Neuronal stem cell (in vitro differentiated cells): ENCODE measurements at regions not wholly inside any gene's neighbourhood (a gene's known extent, or its start where the extent isn't known, plus 50 kb on each side); places are given as distances from the start of the nearest gene placed in this dataset.

Source experiments
- DNase-seq: peaks from one replicate; pipeline ENCODE4 v3.0.0-alpha.2; 2013; ENCODE audit warnings: low spot score
- H2AFZ ChIP-seq: one replicate; pipeline ENCODE4 v1.6.1; 2013; ENCODE audit warnings: mild to moderate bottlenecking, low read length, inconsistent platforms
- H2AK5ac ChIP-seq: 2 replicates; pipeline ENCODE4 v1.6.1; 2013; ENCODE audit warnings: low read depth, mild to moderate bottlenecking, inconsistent platforms, low read length, moderate library complexity, mixed read lengths
- H2BK120ac ChIP-seq: 2 replicates; pipeline ENCODE4 v1.6.1; 2013; ENCODE audit warnings: low read depth, mild to moderate bottlenecking, inconsistent platforms, low read length, moderate library complexity, mixed read lengths
- H2BK12ac ChIP-seq: one replicate; pipeline ENCODE4 v1.6.1; 2013; ENCODE audit warnings: low read length, inconsistent platforms
- H2BK15ac ChIP-seq: 2 replicates; pipeline ENCODE4 v1.6.1; 2013; ENCODE audit warnings: mild to moderate bottlenecking, low read length, inconsistent platforms, mixed read lengths
- H2BK5ac ChIP-seq: one replicate; pipeline ENCODE4 v1.6.1; 2013; ENCODE audit warnings: inconsistent platforms, mild to moderate bottlenecking, low read length, moderate library complexity
- H3K14ac ChIP-seq: one replicate; pipeline ENCODE4 v1.6.1; 2013; ENCODE audit warnings: low read length, inconsistent platforms
- H3K18ac ChIP-seq: 2 replicates; pipeline ENCODE4 v1.6.1; 2013; ENCODE audit warnings: low read length, inconsistent platforms
- H3K23ac ChIP-seq: 2 replicates; pipeline ENCODE4 v1.6.1; 2013; ENCODE audit warnings: low read depth, mild to moderate bottlenecking, mixed read lengths, low read length, inconsistent platforms; ENCODE audit not compliant: poor library complexity
- H3K27ac ChIP-seq: replicated peaks from 3 replicates; pipeline ENCODE4 v1.5.1; 2013; ENCODE audit warnings: low read length, inconsistent platforms
- H3K27me3 ChIP-seq, 3 experiments: 2 replicates each; pipeline ENCODE4 v1.6.1; 2013; ENCODE audit warnings: low read length in 3 of 3, mild to moderate bottlenecking in 2 of 3, inconsistent platforms in 1 of 3, low read depth in 1 of 3, mixed read lengths in 1 of 3, moderate library complexity in 1 of 3; ENCODE audit not compliant: control insufficient read depth in 3 of 3, insufficient read depth in 3 of 3
- H3K36me3 ChIP-seq, 2 donors: replicated peaks in 1 of 2; 2 replicates each; pipeline ENCODE4 v1.6.1; 2013; ENCODE audit warnings: low read length in 2 of 2; ENCODE audit not compliant: control insufficient read depth in 2 of 2, insufficient read depth in 2 of 2
- H3K4ac ChIP-seq: 2 replicates; pipeline ENCODE4 v1.6.1; 2013; ENCODE audit warnings: inconsistent platforms, mild to moderate bottlenecking, low read length, moderate library complexity
- H3K4me1 ChIP-seq, 2 donors: 1 replicate in 1 of 2; 2 replicates in 1 of 2; pipeline ENCODE4 v1.6.1; 2013; ENCODE audit warnings: low read length in 2 of 2, low read depth in 1 of 2; ENCODE audit not compliant: control insufficient read depth in 2 of 2, insufficient read depth in 1 of 2
- H3K4me2 ChIP-seq: one replicate; pipeline ENCODE4 v1.6.1; 2013; ENCODE audit warnings: mild to moderate bottlenecking, low read length, inconsistent platforms; ENCODE audit not compliant: insufficient read depth, poor library complexity, severe bottlenecking
- H3K4me3 ChIP-seq, 2 donors: 2 replicates each; pipeline ENCODE4 v1.5.1; 2013; ENCODE audit warnings: low read length in 2 of 2, mild to moderate bottlenecking in 2 of 2, inconsistent platforms in 1 of 2, moderate library complexity in 1 of 2
- H3K79me1 ChIP-seq: one replicate; pipeline ENCODE4 v1.6.1; 2013; ENCODE audit warnings: low read depth, mild to moderate bottlenecking, inconsistent platforms, low read length, moderate library complexity
- H3K9ac ChIP-seq: one replicate; pipeline ENCODE4 v1.6.1; 2013; ENCODE audit warnings: mild to moderate bottlenecking, low read depth, low read length, inconsistent platforms; ENCODE audit not compliant: poor library complexity
- H3K9me3 ChIP-seq, 2 donors: replicated peaks in 1 of 2; 2 replicates each; pipeline versions ENCODE3 to v1.6.1; 2013; ENCODE audit warnings: low read length in 2 of 2, mild to moderate bottlenecking in 2 of 2, inconsistent platforms in 1 of 2, low read depth in 1 of 2, mixed read lengths in 1 of 2, moderate library complexity in 1 of 2; ENCODE audit not compliant: control insufficient read depth in 2 of 2, insufficient read depth in 1 of 2
- H4K8ac ChIP-seq: one replicate; pipeline ENCODE4 v1.6.1; 2013; ENCODE audit warnings: low read depth, mild to moderate bottlenecking, inconsistent platforms, low read length, moderate library complexity
- H4K91ac ChIP-seq: one replicate; pipeline ENCODE4 v1.6.1; 2013; ENCODE audit warnings: low read length, low read depth, mild to moderate bottlenecking, inconsistent platforms; ENCODE audit not compliant: poor library complexity
- WGBS, 2 donors: extraction: QIAGEN DNeasy Blood & Tissue Kit; methylation state at CpG; one replicate each; pipeline ENCODE4 v1.1.7; 2013; ENCODE audit warnings: missing lambda C conversion rate in 2 of 2, mixed read lengths in 1 of 2; ENCODE audit not compliant: insufficient read length in 2 of 2, insufficient replicate concordance in 1 of 2; ENCODE audit errors: extremely low coverage in 2 of 2; 5-methylcytosine and 5-hydroxymethylcytosine counted together

GRCh38 chr5:159640446-159640845 is 275.8 kb upstream of the ADRA1B start:
- Histone ChIP-seq H3K4me2 (no peak overlapping the region), H3K14ac (peak overlapping the region; percentile 6), H3K27ac (no peak overlapping the region), H3K18ac (no peak overlapping the region), H3K9ac (peak overlapping the region; percentile 30), H4K91ac (no peak overlapping the region), H3K9me3 (no peaks in the 10 kb centered on the region), H2AK5ac (no peak overlapping the region), H2AFZ (no peak overlapping the region), H2BK5ac (no peak overlapping the region), H2BK15ac (peak overlapping the region; percentile 67), H4K8ac (no peak overlapping the region), H3K4ac (no peak overlapping the region), H3K4me1 (no peaks in the 10 kb centered on the region), H3K27me3 (no peaks in the 10 kb centered on the region), H3K79me1 (no peaks in the 10 kb centered on the region), H2BK12ac (no peak overlapping the region), H2BK120ac (no peak overlapping the region), H3K4me3 (no peak overlapping the region), H3K36me3 (no peaks in the 10 kb centered on the region), H3K23ac (peak overlapping the region; percentile 31)
- WGBS, 2 donors, result no CpG with 5 or more reads among the region's 5 CpGs
- no peak for DNase-seq

GRCh38 chr5:159640921-159641320 is 275.4 kb upstream of the ADRA1B start:
- no peaks in the 10 kb centered on the region for H3K36me3 ChIP-seq
- no peak overlapping the region for H2BK15ac ChIP-seq
- DNase-seq, result no peak
- no peaks in the 10 kb centered on the region for H3K9me3 ChIP-seq
- peak overlapping the region; percentile 31 for H3K23ac ChIP-seq
- H3K4me3 ChIP-seq, result no peak overlapping the region
- no peak overlapping the region for H2AK5ac ChIP-seq
- H3K27me3 ChIP-seq, result no peaks in the 10 kb centered on the region
- no peak overlapping the region for H3K4me2 ChIP-seq
- H3K4me1 ChIP-seq, result no peaks in the 10 kb centered on the region
- no peak overlapping the region for H2BK5ac ChIP-seq
- no peak overlapping the region for H4K8ac ChIP-seq
- H3K18ac ChIP-seq, result no peak overlapping the region
- WGBS, 2 donors, result no CpG with 5 or more reads among the region's 5 CpGs
- peak overlapping the region; percentile 6 for H3K14ac ChIP-seq
- no peak overlapping the region for H3K27ac ChIP-seq
- no peak overlapping the region for H2AFZ ChIP-seq
- no peak overlapping the region for H2BK120ac ChIP-seq
- no peaks in the 10 kb centered on the region for H3K79me1 ChIP-seq
- no peak overlapping the region for H4K91ac ChIP-seq
- H3K4ac ChIP-seq, result no peak overlapping the region
- no peak overlapping the region for H2BK12ac ChIP-seq
- no peak overlapping the region for H3K9ac ChIP-seq

GRCh38 chr5:159641371-159642039 is 274.8 kb upstream of the ADRA1B start:
- Histone ChIP-seq H3K27me3 (no peaks in the 10 kb centered on the region), H3K23ac (no peak overlapping the region), H2BK120ac (no peak overlapping the region), H2BK15ac (no peak overlapping the region), H4K8ac (no peak overlapping the region), H3K4ac (peak overlapping the region; percentile 39), H2BK5ac (no peak overlapping the region), H3K4me3 (no peak overlapping the region), H3K27ac (no peak overlapping the region), H2AFZ (no peak overlapping the region), H3K36me3 (no peaks in the 10 kb centered on the region), H3K18ac (peak overlapping the region; percentile 82), H3K4me2 (no peak overlapping the region), H3K4me1 (no peaks in the 10 kb centered on the region), H3K79me1 (no peaks in the 10 kb centered on the region), H4K91ac (no peak overlapping the region), H3K9ac (peak overlapping the region; percentile 3), H3K14ac (no peak overlapping the region), H3K9me3 (no peaks in the 10 kb centered on the region), H2AK5ac (peak overlapping the region; percentile 26), H2BK12ac (no peak overlapping the region)
- no peak for DNase-seq
- WGBS, 2 donors, result no CpG with 5 or more reads among the region's 7 CpGs

GRCh38 chr5:159642379-159642778 is 273.9 kb upstream of the ADRA1B start:
- Histone ChIP-seq H4K8ac (no peak overlapping the region), H3K9me3 (no peaks in the 10 kb centered on the region), H3K14ac (no peak overlapping the region), H3K4ac (no peak overlapping the region), H2BK120ac (no peak overlapping the region), H3K27ac (no peak overlapping the region), H3K18ac (no peak overlapping the region), H3K36me3 (no peaks in the 10 kb centered on the region), H2BK5ac (no peak overlapping the region), H3K27me3 (no peaks in the 10 kb centered on the region), H3K4me3 (no peak overlapping the region), H2BK12ac (no peak overlapping the region), H2BK15ac (no peak overlapping the region), H3K79me1 (no peaks in the 10 kb centered on the region), H3K4me1 (no peaks in the 10 kb centered on the region), H2AFZ (no peak overlapping the region), H3K9ac (no peak overlapping the region), H4K91ac (no peak overlapping the region), H3K23ac (no peak overlapping the region), H3K4me2 (no peak overlapping the region), H2AK5ac (no peak overlapping the region)
- DNase-seq, result no peak
- no CpG with 5 or more reads among the region's 2 CpGs for WGBS, 2 donors
